ENCODE measurements at regions not wholly inside any gene's neighbourhood (a gene's known extent, or its start where the extent isn't known, plus 50 kb on each side); places are given as distances from the start of the nearest gene placed in this dataset.

GRCh38 chr13:61013796-61014195 lies 401.9 kb downstream of the PCDH20 start:
- DNase-seq, result no peak

GRCh38 chr13:61010358-61010757 lies 405.3 kb downstream of the PCDH20 start:
- no peak for DNase-seq

GRCh38 chr13:61002686-61003085 lies 413.0 kb downstream of the PCDH20 start:
- no peak for DNase-seq

GRCh38 chr13:60990032-60990733 lies 425.5 kb downstream of the PCDH20 start:
- DNase-seq, result no peak

GRCh38 chr13:60986301-60986700 lies 429.3 kb downstream of the PCDH20 start:
- no peak for DNase-seq

GRCh38 chr13:60981407-60981806 lies 434.2 kb downstream of the PCDH20 start:
- no peak for DNase-seq

- DNase-seq, result no peak
Observed at GRCh38 chr13:60976367-60976766, 439.3 kb downstream of the PCDH20 start.

GRCh38 chr13:60974296-60974695 lies 441.4 kb downstream of the PCDH20 start:
- no peak for DNase-seq

GRCh38 chr13:60973529-60973928 lies 442.1 kb downstream of the PCDH20 start:
- no peak for DNase-seq

- DNase-seq, result no peak
Observed at GRCh38 chr13:60970736-60971135, 444.9 kb downstream of the PCDH20 start.

GRCh38 chr13:60969656-60970055 lies 446.0 kb downstream of the PCDH20 start:
- no peak for DNase-seq

GRCh38 chr13:60959427-60959826 lies 456.2 kb downstream of the PCDH20 start:
- DNase-seq, result no peak

- no peak for DNase-seq
Observed at GRCh38 chr13:60957816-60958215, 457.8 kb downstream of the PCDH20 start.

- no peak for DNase-seq
Observed at GRCh38 chr13:60945396-60945795, 470.3 kb downstream of the PCDH20 start.

- DNase-seq, result no peak
Observed at GRCh38 chr13:60944863-60945262, 470.8 kb downstream of the PCDH20 start.

GRCh38 chr13:60944016-60944415 lies 471.6 kb downstream of the PCDH20 start:
- no peak for DNase-seq

- no peak for DNase-seq
Observed at GRCh38 chr13:60936281-60936680, 479.4 kb downstream of the PCDH20 start.

- no peak for DNase-seq
Observed at GRCh38 chr13:60933638-60934037, 482.0 kb downstream of the PCDH20 start.

- DNase-seq, result no peak
Observed at GRCh38 chr13:60931858-60932546, 483.6 kb downstream of the PCDH20 start.

- no peak for DNase-seq
Observed at GRCh38 chr13:60925686-60926085, 490.0 kb downstream of the PCDH20 start.

- DNase-seq, result no peak
Observed at GRCh38 chr13:60924856-60925255, 490.8 kb downstream of the PCDH20 start.

GRCh38 chr13:60922576-60923231 lies 492.9 kb downstream of the PCDH20 start:
- DNase-seq, result no peak

- DNase-seq, result no peak
Observed at GRCh38 chr13:60893801-60894200, 496.8 kb downstream of the TDRD3 start.

GRCh38 chr13:60887711-60888110 lies 490.7 kb downstream of the TDRD3 start:
- DNase-seq, result no peak
